ENCODE measurements at regions not wholly inside any gene's neighbourhood (a gene's known extent, or its start where the extent isn't known, plus 50 kb on each side); places are given as distances from the start of the nearest gene placed in this dataset.

DNA sequence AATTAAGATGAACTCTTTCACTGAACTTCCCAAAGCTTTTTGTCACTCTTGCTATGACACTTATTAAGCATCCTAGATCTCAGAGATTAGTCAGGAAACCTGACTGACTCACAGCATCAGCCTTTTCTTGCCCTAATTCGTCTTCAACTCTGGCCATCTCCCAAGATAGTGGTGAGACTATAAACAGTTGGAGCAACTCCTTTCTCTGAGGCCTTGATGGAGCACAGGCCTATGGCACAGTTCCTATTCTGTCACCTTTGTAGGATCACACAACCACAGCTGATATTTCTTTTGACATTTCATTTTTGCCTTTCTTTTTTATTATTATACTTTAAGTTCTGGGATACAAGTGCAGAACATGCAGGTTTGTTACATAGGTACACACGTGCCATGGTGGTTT lies 217.6 kb downstream of the PRR32 start:
- Histone ChIP-seq H3K4me1 (ENCODE audit: insufficient read depth, low read length) (no peaks in the 10 kb centered on the region), H3K36me3 (ENCODE audit: insufficient read depth, low read length) (no peaks in the 10 kb centered on the region), H3K4me3 (ENCODE audit: low read length) (no peak overlapping the region), H3K27me3 (ENCODE audit: insufficient read depth, low read length) (no peaks in the 10 kb centered on the region), H3K9me3 (ENCODE audit: insufficient read depth, low read depth, low read length) (no peaks in the 10 kb centered on the region), H3K27ac (ENCODE audit: low read depth, low read length) (no peak overlapping the region), H3K9ac (ENCODE audit: low read depth, low read length) (no peak overlapping the region)
- 100% methylated on average over 2 of the region's 2 CpGs for WGBS

DNA sequence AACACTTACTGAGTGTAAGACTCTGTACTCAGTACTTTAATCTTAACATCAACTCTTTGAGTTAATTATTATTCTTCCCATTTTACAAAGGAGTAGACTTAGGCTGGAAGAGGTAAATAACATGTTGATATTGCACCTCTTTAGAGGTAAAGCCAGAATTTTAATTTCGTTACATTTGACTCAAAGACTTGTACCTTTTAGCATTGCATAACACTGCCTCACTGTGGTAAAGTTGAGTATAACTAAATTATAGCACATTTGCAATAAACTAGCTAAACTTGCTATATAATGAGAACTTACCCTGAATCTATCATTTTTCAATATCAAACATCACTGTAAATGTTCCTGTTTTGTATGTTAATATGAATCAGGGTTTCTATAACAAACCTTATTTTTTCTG lies 218.5 kb downstream of the PRR32 start:
- Histone ChIP-seq H3K36me3 (ENCODE audit: insufficient read depth, low read length) (no peaks in the 10 kb centered on the region), H3K9me3 (ENCODE audit: insufficient read depth, low read depth, low read length) (no peaks in the 10 kb centered on the region), H3K9ac (ENCODE audit: low read depth, low read length) (no peak overlapping the region), H3K4me3 (ENCODE audit: low read length) (no peak overlapping the region), H3K27ac (ENCODE audit: low read depth, low read length) (no peak overlapping the region), H3K4me1 (ENCODE audit: insufficient read depth, low read length) (no peaks in the 10 kb centered on the region), H3K27me3 (ENCODE audit: insufficient read depth, low read length) (no peaks in the 10 kb centered on the region)
- WGBS, result no CpG with 5 or more reads among the region's 1 CpG

DNA sequence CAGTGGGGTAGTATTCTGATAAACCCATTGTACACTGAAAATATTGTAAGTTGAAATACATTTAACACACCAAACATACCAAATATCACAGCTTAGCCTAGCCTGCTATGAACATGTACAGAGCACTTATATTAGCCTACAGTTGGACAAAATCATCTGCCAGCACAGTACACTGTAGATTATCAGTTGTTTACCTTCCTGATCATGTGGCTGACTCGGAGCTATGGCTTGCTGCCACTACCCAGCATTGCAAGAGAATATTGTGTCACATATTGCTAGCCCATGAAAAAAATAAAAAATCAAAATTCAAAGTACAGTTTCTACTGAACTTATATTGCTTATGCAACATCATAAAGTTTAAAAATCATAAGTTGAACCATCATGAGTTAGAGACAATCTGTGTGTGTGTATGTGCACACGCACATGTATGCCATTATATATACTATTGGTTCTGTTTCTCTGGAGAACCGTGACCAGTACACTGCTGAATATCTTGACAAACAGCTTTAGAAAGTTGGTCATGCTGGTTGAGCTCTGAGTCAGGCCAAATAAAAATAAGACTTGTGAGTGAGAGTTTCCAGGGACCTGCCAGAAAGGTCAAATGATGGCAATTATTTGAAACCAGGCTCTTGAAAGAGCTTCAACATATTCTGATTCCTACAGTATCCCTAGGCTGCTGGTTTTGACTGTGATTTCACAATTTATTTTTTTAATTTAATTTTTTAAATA lies 238.5 kb downstream of the PRR32 start:
- H3K4me3 ChIP-seq (ENCODE audit: low read length), result no peak overlapping the region
- no peaks in the 10 kb centered on the region for H3K9me3 ChIP-seq (ENCODE audit: insufficient read depth, low read depth, low read length)
- H3K4me1 ChIP-seq (ENCODE audit: insufficient read depth, low read length), result no peaks in the 10 kb centered on the region
- H3K36me3 ChIP-seq (ENCODE audit: insufficient read depth, low read length), result no peaks in the 10 kb centered on the region
- no peaks in the 10 kb centered on the region for H3K27me3 ChIP-seq (ENCODE audit: insufficient read depth, low read length)
- no peak overlapping the region for H3K9ac ChIP-seq (ENCODE audit: low read depth, low read length)
- 100% methylated on average over 2 of the region's 3 CpGs for WGBS
- no peak overlapping the region for H3K27ac ChIP-seq (ENCODE audit: low read depth, low read length)

DNA sequence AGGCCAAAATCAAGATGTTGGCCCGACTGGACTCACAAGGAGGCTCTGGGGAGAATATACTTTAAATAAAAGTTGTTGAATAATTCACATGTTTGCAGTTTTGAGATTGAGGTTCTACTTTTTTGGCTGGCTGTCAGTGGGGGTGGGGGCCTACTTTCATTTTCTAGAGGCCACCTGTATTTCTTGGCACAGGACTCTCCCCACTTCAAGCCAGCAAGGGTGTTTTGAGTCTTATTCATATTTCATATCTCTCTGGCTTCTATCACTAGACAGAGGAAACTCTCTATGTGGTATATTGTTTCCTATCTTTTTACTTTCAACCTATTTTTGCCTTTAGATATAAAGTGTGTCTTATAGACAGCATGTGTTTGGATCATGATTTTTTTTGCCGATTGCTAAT lies 266.4 kb downstream of the PRR32 start:
- Histone ChIP-seq H3K9ac (ENCODE audit: low read depth, low read length) (no peak overlapping the region), H3K36me3 (ENCODE audit: insufficient read depth, low read length) (no peaks in the 10 kb centered on the region), H3K27me3 (ENCODE audit: insufficient read depth, low read length) (no peaks in the 10 kb centered on the region), H3K27ac (ENCODE audit: low read depth, low read length) (no peak overlapping the region), H3K4me1 (ENCODE audit: insufficient read depth, low read length) (no peaks in the 10 kb centered on the region), H3K4me3 (ENCODE audit: low read length) (no peak overlapping the region), H3K9me3 (ENCODE audit: insufficient read depth, low read depth, low read length) (no peaks in the 10 kb centered on the region)
- 87% methylated on average over 1 of the region's 2 CpGs for WGBS

DNA sequence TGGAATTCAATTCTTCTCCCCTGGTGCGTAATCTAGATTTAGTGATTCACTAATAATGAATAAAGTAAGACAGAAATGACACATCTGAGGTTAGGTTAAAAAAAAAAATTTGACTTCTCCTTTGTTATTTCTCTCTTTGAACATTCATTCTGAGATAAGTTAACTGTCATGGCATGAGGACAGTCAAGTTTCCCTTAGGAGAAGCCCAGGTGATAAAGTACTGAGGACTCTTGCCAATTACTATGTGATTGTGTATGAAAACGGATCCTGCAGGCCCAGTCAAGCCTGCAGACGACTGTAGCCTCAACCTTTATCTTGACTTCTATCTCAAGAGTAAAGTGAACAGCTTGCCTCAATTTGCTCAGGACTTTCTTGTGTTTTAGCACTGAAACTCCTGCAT lies 293.2 kb downstream of the PRR32 start:
- Histone ChIP-seq H3K9me3 (ENCODE audit: insufficient read depth, low read depth, low read length) (no peaks in the 10 kb centered on the region), H3K36me3 (ENCODE audit: insufficient read depth, low read length) (no peaks in the 10 kb centered on the region), H3K9ac (ENCODE audit: low read depth, low read length) (no peak overlapping the region), H3K4me3 (ENCODE audit: low read length) (no peak overlapping the region), H3K4me1 (ENCODE audit: insufficient read depth, low read length) (no peaks in the 10 kb centered on the region), H3K27ac (ENCODE audit: low read depth, low read length) (no peak overlapping the region), H3K27me3 (ENCODE audit: insufficient read depth, low read length) (no peaks in the 10 kb centered on the region)
- WGBS, result 92% methylated on average over 1 of the region's 3 CpGs

DNA sequence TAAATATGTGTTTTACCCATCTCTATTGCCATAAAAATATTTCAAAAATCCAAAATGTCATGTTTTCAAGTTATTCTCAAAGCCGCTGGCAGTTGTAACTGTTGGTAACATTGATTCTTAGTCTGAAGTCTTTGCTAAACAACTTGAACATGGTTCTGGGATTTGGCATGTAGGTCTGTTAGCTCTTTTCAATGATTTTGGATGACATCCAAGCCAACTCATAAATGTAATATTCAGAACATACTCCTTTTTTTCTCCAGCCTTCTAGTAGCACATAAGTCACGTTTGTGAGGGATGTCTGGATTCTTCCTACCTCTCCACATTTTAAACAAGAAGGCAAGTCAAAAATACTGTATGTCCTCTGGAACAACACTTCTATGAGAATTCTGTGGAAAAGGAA lies 305.3 kb downstream of the PRR32 start:
- WGBS, result 100% methylated on average over 1 of the region's 2 CpGs
- no peak overlapping the region for H3K27ac ChIP-seq (ENCODE audit: low read depth, low read length)

DNA sequence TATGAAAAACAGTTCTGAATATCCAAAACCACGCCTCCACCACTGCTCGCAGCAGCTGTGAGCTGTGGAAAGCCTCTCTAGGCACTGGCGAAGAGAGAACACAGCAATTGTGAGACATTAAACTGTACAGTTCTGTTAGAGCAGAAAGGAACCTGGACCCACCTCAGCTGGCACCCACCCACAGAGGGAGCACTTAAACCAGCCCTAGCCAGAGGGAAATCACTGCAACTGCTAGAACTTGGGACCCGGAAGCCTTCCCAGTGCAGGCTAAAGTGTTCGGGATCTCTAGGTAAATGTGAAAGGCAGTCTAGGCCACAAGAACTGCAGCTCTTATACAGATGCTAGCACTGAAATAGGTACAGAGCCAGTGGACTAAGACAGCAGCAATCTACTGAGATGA lies 308.8 kb downstream of the PRR32 start:
- Histone ChIP-seq H3K9ac (ENCODE audit: low read depth, low read length) (no peak overlapping the region), H3K27ac (ENCODE audit: low read depth, low read length) (no peak overlapping the region), H3K27me3 (ENCODE audit: insufficient read depth, low read length) (no peaks in the 10 kb centered on the region), H3K9me3 (ENCODE audit: insufficient read depth, low read depth, low read length) (no peaks in the 10 kb centered on the region), H3K4me1 (ENCODE audit: insufficient read depth, low read length) (no peaks in the 10 kb centered on the region), H3K36me3 (ENCODE audit: insufficient read depth, low read length) (no peaks in the 10 kb centered on the region), H3K4me3 (ENCODE audit: low read length) (no peak overlapping the region)
- WGBS, result 96% methylated on average over 5 of the region's 5 CpGs

More for the DNA sequence above, 305.3 kb downstream of the PRR32 start:
- no peaks in the 10 kb centered on the region for H3K27me3 ChIP-seq (ENCODE audit: insufficient read depth, low read length)
- H3K9ac ChIP-seq (ENCODE audit: low read depth, low read length), result no peak overlapping the region
- H3K4me1 ChIP-seq (ENCODE audit: insufficient read depth, low read length), result no peaks in the 10 kb centered on the region
- H3K9me3 ChIP-seq (ENCODE audit: insufficient read depth, low read depth, low read length), result no peaks in the 10 kb centered on the region
- H3K36me3 ChIP-seq (ENCODE audit: insufficient read depth, low read length), result no peaks in the 10 kb centered on the region
- H3K4me3 ChIP-seq (ENCODE audit: low read length), result no peak overlapping the region

DNA sequence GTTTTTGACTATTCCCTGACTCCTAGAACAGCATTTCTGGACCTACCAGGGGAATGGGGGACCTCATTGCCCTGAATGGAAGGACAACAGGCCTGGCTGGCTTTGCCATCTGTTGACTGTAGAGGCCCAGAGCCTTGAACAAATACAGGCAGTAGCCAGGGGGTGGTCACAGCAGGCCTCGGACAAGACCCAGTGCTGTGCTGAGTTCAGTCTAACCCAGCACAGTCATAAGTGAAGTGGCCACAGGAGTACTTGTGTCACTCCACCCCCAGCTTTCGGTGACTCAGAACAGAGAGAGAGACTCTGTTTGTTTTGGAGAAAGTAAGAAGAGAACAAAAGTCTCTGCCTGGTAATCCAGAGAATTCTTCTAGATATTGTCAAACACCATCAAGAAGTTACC lies 310.0 kb downstream of the PRR32 start:
- Histone ChIP-seq H3K4me3 (ENCODE audit: low read length) (no peak overlapping the region), H3K9me3 (ENCODE audit: insufficient read depth, low read depth, low read length) (no peaks in the 10 kb centered on the region), H3K27ac (ENCODE audit: low read depth, low read length) (no peak overlapping the region), H3K27me3 (ENCODE audit: insufficient read depth, low read length) (no peaks in the 10 kb centered on the region), H3K36me3 (ENCODE audit: insufficient read depth, low read length) (no peaks in the 10 kb centered on the region), H3K9ac (ENCODE audit: low read depth, low read length) (no peak overlapping the region), H3K4me1 (ENCODE audit: insufficient read depth, low read length) (no peaks in the 10 kb centered on the region)
- WGBS, result 96% methylated on average over 1 of the region's 2 CpGs

DNA sequence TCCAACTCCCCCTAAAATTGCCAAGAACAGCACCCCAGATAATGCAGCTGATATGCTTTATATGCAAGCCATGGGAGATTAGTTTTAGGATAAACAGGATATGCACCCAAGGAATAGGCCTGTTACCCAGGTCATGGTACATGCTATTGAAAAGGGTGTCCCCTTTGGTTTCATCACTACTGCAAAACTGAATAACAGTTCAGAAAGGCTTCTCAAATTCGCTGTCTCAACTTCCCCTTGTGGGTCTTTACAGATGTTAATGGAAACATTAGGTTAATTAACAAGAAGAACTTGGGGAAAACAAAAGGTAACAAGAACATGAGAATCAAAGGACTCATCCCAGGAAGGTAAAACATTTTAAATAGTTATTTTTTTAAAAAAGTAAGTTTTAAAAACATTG lies 318.7 kb downstream of the PRR32 start:
- Histone ChIP-seq H3K4me3 (ENCODE audit: low read length) (no peak overlapping the region), H3K27me3 (ENCODE audit: insufficient read depth, low read length) (no peaks in the 10 kb centered on the region), H3K9ac (ENCODE audit: low read depth, low read length) (no peak overlapping the region), H3K4me1 (ENCODE audit: insufficient read depth, low read length) (peaks cover 30% of the 10 kb centered on the region), H3K9me3 (ENCODE audit: insufficient read depth, low read depth, low read length) (no peaks in the 10 kb centered on the region), H3K36me3 (ENCODE audit: insufficient read depth, low read length) (no peaks in the 10 kb centered on the region), H3K27ac (ENCODE audit: low read depth, low read length) (peak overlapping the region; percentile 88)
- WGBS, result no CpG with 5 or more reads among the region's 1 CpG

DNA sequence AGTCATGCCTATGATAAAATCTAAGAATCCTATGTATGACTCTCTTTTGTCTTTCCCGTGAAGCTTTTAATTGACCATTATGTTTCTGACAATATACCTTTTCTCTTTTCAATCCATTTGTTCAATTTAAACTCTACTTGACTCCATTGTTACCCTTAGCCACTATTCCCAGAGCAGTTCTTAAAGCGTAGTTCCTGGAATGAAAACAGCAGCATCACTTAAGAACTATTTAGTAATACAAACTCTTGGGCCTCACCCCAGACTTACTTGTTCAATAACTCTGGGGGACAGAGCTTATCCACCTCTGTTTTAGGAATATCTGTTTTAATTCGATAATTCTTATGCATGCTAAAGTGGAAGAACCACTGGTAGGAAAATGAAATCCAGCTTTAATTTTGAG lies 358.4 kb downstream of the PRR32 start:
- H3K27ac ChIP-seq (ENCODE audit: low read depth, low read length), result no peak overlapping the region
- H3K4me3 ChIP-seq (ENCODE audit: low read length), result no peak overlapping the region
- no peak overlapping the region for H3K9ac ChIP-seq (ENCODE audit: low read depth, low read length)
- no peaks in the 10 kb centered on the region for H3K27me3 ChIP-seq (ENCODE audit: insufficient read depth, low read length)
- H3K36me3 ChIP-seq (ENCODE audit: insufficient read depth, low read length), result no peaks in the 10 kb centered on the region
- H3K4me1 ChIP-seq (ENCODE audit: insufficient read depth, low read length), result peaks cover 5% of the 10 kb centered on the region; the same call in 1 of the 2 replicates
- 74% methylated on average over 2 of the region's 3 CpGs for WGBS
- no peaks in the 10 kb centered on the region for H3K9me3 ChIP-seq (ENCODE audit: insufficient read depth, low read depth, low read length)

DNA sequence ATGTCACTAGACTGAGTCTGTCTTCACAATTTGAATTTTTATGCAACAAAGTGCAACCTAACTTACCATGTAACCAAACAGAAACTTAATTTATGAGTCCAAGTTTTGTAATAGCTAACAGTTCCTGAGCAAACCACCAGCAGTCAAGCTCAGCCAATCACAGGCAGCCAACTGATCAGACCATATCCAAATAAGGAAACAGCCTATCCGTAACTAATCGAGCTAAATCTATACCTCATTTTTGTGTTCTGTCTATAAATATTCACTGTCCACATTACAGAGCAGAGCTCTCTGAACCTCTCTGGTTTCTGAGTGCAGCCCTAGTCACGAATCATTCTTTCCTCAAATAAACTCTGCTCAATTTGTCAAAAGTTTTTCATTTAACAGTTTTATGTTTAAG lies 367.6 kb downstream of the PRR32 start:
- H3K27me3 ChIP-seq (ENCODE audit: insufficient read depth, low read length), result no peaks in the 10 kb centered on the region
- H3K27ac ChIP-seq (ENCODE audit: low read depth, low read length), result no peak overlapping the region
- H3K9ac ChIP-seq (ENCODE audit: low read depth, low read length), result no peak overlapping the region
- no peaks in the 10 kb centered on the region for H3K9me3 ChIP-seq (ENCODE audit: insufficient read depth, low read depth, low read length)
- WGBS, result 100% methylated on average over 3 of the region's 3 CpGs
- H3K4me1 ChIP-seq (ENCODE audit: insufficient read depth, low read length), result no peaks in the 10 kb centered on the region
- H3K4me3 ChIP-seq (ENCODE audit: low read length), result no peak overlapping the region
- no peaks in the 10 kb centered on the region for H3K36me3 ChIP-seq (ENCODE audit: insufficient read depth, low read length)

DNA sequence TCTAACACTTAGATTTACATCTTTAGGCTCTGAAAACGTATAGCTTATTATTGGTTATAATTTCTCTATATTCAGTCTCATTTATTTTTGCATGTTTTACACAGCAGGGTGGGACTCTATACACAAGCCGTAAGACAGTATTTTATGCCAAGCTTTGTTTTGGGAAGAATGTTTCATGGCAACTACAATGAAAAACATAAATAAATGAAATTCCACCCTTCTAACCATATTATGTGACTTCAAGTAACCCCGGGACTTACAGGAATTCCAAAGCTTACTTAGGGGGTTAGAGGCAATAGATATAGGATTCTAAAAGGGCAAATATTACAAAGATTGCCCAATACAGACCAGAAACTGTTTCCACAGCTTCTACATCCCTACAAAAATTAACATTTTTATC lies 370.9 kb downstream of the PRR32 start:
- Histone ChIP-seq H3K36me3 (ENCODE audit: insufficient read depth, low read length) (no peaks in the 10 kb centered on the region), H3K9me3 (ENCODE audit: insufficient read depth, low read depth, low read length) (no peaks in the 10 kb centered on the region), H3K4me1 (ENCODE audit: insufficient read depth, low read length) (no peaks in the 10 kb centered on the region), H3K9ac (ENCODE audit: low read depth, low read length) (no peak overlapping the region), H3K27ac (ENCODE audit: low read depth, low read length) (no peak overlapping the region), H3K27me3 (ENCODE audit: insufficient read depth, low read length) (no peaks in the 10 kb centered on the region), H3K4me3 (ENCODE audit: low read length) (no peak overlapping the region)
- WGBS, result no CpG with 5 or more reads among the region's 3 CpGs

Measured in HUES64 (cell line).